Lower lobe of right lung (tissue), 2 donors: ENCODE measurements at regions not wholly inside any gene's neighbourhood (a gene's known extent, or its start where the extent isn't known, plus 50 kb on each side); places are given as distances from the start of the nearest gene placed in this dataset.

ENCODE experiments used
- ATAC-seq, 2 donors: fragments of 200-7000 bp; cut with Tn5 transposase; one replicate each; pipeline ENCODE4 v1.9.1; 2020 to 2022; ENCODE audit warnings: mild to moderate bottlenecking in 2 of 2, moderate library complexity in 2 of 2
- DNase-seq: peaks from one replicate; pipeline ENCODE4 v3.0.0-alpha.2; 2020
- H3K27ac ChIP-seq: fragments of 200-600 bp; one replicate; pipeline ENCODE4 v1.8.0; 2022
- H3K27me3 ChIP-seq: fragments of 200-600 bp; one replicate; pipeline ENCODE4 v1.8.0; 2022; ENCODE audit warnings: low read depth
- H3K36me3 ChIP-seq: fragments of 200-600 bp; one replicate; pipeline ENCODE4 v1.8.0; 2022; ENCODE audit warnings: mild to moderate bottlenecking
- H3K4me1 ChIP-seq: fragments of 200-600 bp; one replicate; pipeline ENCODE4 v1.8.0; 2022
- H3K4me3 ChIP-seq: fragments of 200-600 bp; one replicate; pipeline ENCODE4 v1.8.0; 2022; ENCODE audit warnings: mild to moderate bottlenecking
- H3K9me3 ChIP-seq: fragments of 200-600 bp; one replicate; pipeline ENCODE4 v1.8.0; 2022
- CTCF ChIP-seq: fragments of 200-600 bp; IDR thresholded peaks from one replicate; pipeline ENCODE4 v1.8.0; 2022; ENCODE audit warnings: antibody characterized with exemption, mild to moderate bottlenecking
- intact Hi-C: fragments of 100-400 bp; cut with DNase I; formaldehyde crosslinking; loops from one replicate; pipeline ENCODE4 v1.11.0; 2022
- donor health status: DM: no; HTN: yes; CAD: no; lungs with severe emphysema.

GRCh38 chr13:46953941-46954340 is 57.1 kb upstream of the HTR2A start:
- TF ChIP-seq CTCF = no peak
- Histone ChIP-seq H3K36me3 (no peaks in the 10 kb centered on the region), H3K9me3 (no peaks in the 10 kb centered on the region), H3K4me3 (no peak overlapping the region), H3K27me3 (no peaks in the 10 kb centered on the region), H3K4me1 (no peaks in the 10 kb centered on the region), H3K27ac (no peak overlapping the region)
- ATAC-seq = no peak
- no peak for DNase-seq
- intact Hi-C loops = no loop called here

- Histone ChIP-seq H3K4me1 (no peaks in the 10 kb centered on the region), H3K27ac (no peak overlapping the region), H3K9me3 (no peaks in the 10 kb centered on the region), H3K36me3 (no peaks in the 10 kb centered on the region), H3K4me3 (no peak overlapping the region), H3K27me3 (no peaks in the 10 kb centered on the region)
- intact Hi-C loops = no loop called here
- TF ChIP-seq CTCF = no peak
- no peak for DNase-seq
- no peak for ATAC-seq
Observed at GRCh38 chr13:46953331-46953730, 56.5 kb upstream of the HTR2A start.

- no peak overlapping the region for H3K27ac ChIP-seq
- no peaks in the 10 kb centered on the region for H3K36me3 ChIP-seq
- H3K4me3 ChIP-seq = no peak overlapping the region
- no peak for DNase-seq
- TF ChIP-seq CTCF = no peak
- no peaks in the 10 kb centered on the region for H3K4me1 ChIP-seq
- ATAC-seq = no peak
- intact Hi-C loops = no loop called here
- H3K9me3 ChIP-seq = no peaks in the 10 kb centered on the region
- H3K27me3 ChIP-seq = no peaks in the 10 kb centered on the region
Observed at GRCh38 chr13:46951516-46951915, 54.7 kb upstream of the HTR2A start.

GRCh38 chr13:46949211-46949610 is 52.4 kb upstream of the HTR2A start:
- H3K9me3 ChIP-seq = no peaks in the 10 kb centered on the region
- DNase-seq = no peak
- H3K36me3 ChIP-seq = no peaks in the 10 kb centered on the region
- ATAC-seq = no peak
- no peaks in the 10 kb centered on the region for H3K4me1 ChIP-seq
- TF ChIP-seq CTCF = no peak
- no peak overlapping the region for H3K4me3 ChIP-seq
- H3K27me3 ChIP-seq = no peaks in the 10 kb centered on the region
- intact Hi-C loops = no loop called here
- no peak overlapping the region for H3K27ac ChIP-seq

GRCh38 chr13:46948338-46948737 is 51.5 kb upstream of the HTR2A start:
- Histone ChIP-seq H3K4me1 (no peaks in the 10 kb centered on the region), H3K9me3 (no peaks in the 10 kb centered on the region), H3K36me3 (no peaks in the 10 kb centered on the region), H3K27ac (no peak overlapping the region), H3K27me3 (no peaks in the 10 kb centered on the region), H3K4me3 (no peak overlapping the region)
- intact Hi-C loops = no loop called here
- TF ChIP-seq CTCF = no peak
- no peak for ATAC-seq
- DNase-seq = no peak
